ACHN (cell line): ENCODE measurements at regions not wholly inside any gene's neighbourhood (a gene's known extent, or its start where the extent isn't known, plus 50 kb on each side); places are given as distances from the start of the nearest gene placed in this dataset.

Source experiments
- DNase-seq: peaks from one replicate; pipeline ENCODE4 v3.0.0-alpha.2; 2015
- in situ Hi-C: cut with HindIII; loops from 2 replicates; pipeline ENCODE4 v1.10.0; 2017; ENCODE audit warnings: low sequenced_read_pairs, low pct_ligation_motif_present, low pct_unique_long_range_greater_than_20kb

- in situ Hi-C loops = no loop called here
- no peak for DNase-seq
Measured at GRCh38 chr4:147326591-147326990, 154.3 kb upstream of the EDNRA start.

GRCh38 chr4:147327322-147327721 is 153.6 kb upstream of the EDNRA start:
- DNase-seq = no peak
- in situ Hi-C loops = no loop called here

- in situ Hi-C loops = no loop called here
Measured at GRCh38 chr4:147328189-147328588, 152.7 kb upstream of the EDNRA start.

DNA sequence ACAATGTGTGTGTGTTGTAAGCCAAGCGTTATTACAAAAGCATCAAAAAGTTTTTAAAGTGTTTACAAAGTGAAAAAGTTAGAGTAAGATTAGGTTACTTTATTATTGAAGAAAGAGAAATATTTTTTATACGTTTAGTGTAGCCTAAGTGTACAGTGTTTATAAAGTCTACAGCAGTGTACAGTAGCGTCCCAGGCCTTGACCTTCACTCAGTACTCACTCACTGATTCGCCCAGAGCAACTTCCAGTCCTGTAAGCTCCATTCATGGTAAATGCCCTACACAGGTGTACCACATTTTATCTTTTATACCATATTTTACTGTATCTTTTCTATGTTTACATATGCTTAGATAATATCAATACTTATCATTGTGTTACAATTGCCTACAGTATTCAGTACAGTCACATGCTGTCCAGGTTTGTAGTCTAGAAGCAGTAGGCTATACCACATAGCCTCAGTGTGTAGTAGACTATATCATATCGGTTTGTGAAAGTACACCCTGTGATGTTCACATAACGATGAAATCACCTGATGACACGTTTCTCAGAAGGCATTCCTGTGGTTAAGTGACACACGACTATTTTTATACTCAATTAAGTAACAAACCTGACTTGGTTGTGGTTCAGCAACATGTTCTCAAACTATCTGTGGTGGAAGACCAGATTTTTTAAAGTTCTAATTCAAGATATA is 152.0 kb upstream of the EDNRA start:
- no peak for DNase-seq
- in situ Hi-C loops = no loop called here

More at GRCh38 chr4:147328189-147328588, 152.7 kb upstream of the EDNRA start:
- DNase-seq = no peak

DNA sequence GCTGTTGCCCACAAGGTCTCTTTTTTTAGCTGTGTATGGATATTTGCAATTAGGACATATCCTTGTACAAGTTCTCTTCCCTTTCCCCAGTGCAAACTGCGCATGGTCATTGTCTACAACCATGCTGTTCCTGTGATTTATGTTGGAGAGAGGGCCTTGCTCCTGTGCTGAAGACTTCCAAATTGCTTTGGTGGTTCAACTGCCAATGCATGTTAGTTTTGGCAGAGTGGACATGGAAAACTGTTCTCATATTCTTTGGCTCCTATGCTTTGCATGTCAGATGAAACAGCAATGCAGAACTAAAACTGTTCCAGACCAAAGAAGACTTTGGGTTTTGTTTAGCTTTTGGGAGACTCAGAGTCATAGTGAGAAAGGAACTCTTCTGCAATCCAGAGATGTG is 148.8 kb upstream of the EDNRA start:
- in situ Hi-C loops = no loop called here
- no peak for DNase-seq

- in situ Hi-C loops = no loop called here
- DNase-seq = no peak
Measured at GRCh38 chr4:147334478-147334877, 146.4 kb upstream of the EDNRA start.

GRCh38 chr4:147335183-147335582 is 145.7 kb upstream of the EDNRA start:
- in situ Hi-C loops = no loop called here
- no peak for DNase-seq

DNA sequence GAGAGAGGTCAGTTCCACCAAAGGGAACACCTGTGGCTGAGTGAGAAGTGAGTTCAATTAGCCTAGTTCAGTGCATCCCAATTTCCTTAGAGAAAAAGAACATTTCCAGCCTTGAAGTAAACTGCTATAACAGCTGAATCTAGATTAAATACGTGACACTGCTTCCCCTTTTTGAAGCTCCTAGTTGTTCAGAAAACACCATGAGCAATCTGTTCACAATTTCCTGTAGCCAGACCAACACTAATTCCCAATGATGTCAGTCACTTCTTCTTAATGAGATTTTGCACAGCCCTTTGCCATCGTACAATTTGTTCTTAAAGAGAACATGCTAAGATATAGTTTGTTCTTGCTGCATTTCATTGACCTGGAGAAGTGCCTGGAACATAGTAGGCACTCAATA is 144.6 kb upstream of the EDNRA start:
- no peak for DNase-seq
- in situ Hi-C loops = no loop called here

DNA sequence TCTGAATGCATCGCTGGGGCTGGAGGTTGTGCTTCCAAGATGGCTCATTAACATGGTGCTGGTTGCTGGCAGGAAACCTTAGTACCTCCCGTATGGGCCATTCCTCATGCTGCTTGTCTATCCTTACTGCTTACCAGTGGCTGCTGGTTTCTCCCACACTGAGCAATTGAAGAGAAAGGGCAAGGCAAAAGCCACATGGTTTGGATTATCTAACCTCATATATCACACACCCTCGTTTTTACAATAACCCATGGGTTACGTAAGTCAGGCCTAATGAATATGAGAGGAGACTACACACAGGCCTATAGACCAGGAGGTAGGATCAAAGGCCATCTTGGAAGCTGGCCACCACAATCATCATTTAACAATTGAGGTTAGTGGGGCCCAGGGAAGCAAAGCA is 141.8 kb upstream of the EDNRA start:
- no peak for DNase-seq
- in situ Hi-C loops = no loop called here

DNA sequence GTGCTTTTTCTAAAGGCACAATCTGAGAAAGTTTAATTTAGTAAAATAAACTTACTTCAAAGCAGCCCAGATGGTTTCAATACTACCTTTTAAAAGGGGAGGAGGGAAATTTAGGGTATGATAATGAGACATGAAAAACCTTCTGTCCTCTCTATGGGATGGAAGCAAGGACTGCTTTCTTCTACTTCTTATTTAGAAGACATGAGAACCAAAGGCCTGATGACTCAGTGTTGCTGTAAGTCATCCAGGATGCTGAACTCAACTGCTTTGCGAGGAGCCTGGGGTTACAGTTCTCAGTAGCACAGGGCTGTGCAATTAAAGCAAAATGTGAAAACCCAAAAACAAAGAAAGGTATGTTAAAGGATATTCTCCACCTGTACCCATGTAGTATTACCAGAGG is 140.8 kb upstream of the EDNRA start:
- in situ Hi-C loops = no loop called here
- no peak for DNase-seq

- DNase-seq = no peak
- in situ Hi-C loops = no loop called here
Measured at GRCh38 chr4:147340591-147341120, 140.2 kb upstream of the EDNRA start.

DNA sequence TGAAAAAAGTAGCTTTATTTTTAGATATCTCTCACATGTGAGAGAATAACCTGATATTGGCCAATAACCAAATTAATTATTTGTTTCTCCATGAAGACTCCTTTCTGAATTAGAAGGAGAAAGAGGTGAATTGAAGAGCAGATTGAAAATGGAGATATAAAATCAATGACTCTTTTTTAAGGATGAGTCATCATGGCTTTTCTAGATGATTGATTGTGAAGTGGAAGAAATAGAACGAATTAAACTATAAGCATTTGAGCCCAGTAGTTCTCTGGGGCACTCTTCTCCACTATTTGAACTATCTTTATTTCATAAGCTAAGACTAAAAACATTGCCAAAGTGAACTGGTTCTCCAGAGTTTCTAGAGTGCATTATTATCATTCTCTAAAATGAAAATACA is 137.2 kb upstream of the EDNRA start:
- DNase-seq = no peak
- in situ Hi-C loops = no loop called here

- in situ Hi-C loops = no loop called here
- DNase-seq = no peak
Measured at GRCh38 chr4:147345662-147346061, 135.2 kb upstream of the EDNRA start.

GRCh38 chr4:147347217-147347616 is 133.7 kb upstream of the EDNRA start:
- DNase-seq = no peak

GRCh38 chr4:147349193-147349592 is 131.7 kb upstream of the EDNRA start:
- in situ Hi-C loops = no loop called here

More at GRCh38 chr4:147347217-147347616, 133.7 kb upstream of the EDNRA start:
- in situ Hi-C loops = no loop called here

DNA sequence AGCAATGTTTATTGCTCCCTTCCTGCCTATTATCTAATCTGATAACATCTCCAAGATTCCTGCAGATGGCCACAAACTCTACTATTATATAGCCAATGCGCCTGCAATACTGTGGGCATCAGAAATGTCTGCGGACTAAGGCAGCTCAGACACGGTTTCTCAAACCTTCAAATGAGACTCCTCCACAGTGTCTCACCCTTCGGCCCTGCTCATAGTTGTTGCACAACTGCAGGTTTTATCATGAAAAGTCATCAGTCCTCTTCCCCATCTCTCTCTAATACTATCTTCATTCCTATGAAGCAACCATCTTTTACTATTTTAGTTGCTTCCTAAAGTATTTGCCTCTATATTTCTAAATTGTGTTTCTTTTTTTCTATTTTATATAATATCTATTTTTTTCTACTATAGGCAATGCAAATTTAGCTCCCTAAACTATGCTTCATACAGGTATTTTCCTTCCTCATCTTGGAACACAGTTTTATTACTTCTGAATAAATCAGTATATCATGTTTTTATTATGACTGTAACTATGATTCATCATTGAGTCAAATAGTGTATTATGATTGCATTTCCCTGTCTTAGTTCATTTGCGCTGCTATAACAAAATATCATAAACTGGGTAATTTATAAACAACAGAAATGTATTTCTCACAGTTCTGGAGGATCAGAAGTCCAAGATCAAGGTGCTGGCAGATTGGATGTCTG is 129.7 kb upstream of the EDNRA start:
- in situ Hi-C loops = no loop called here

More at GRCh38 chr4:147349193-147349592, 131.7 kb upstream of the EDNRA start:
- DNase-seq = no peak

GRCh38 chr4:147354237-147354636 is 126.7 kb upstream of the EDNRA start:
- in situ Hi-C loops = no loop called here
- DNase-seq = no peak

More for the DNA sequence above, 129.7 kb upstream of the EDNRA start:
- DNase-seq = no peak

DNA sequence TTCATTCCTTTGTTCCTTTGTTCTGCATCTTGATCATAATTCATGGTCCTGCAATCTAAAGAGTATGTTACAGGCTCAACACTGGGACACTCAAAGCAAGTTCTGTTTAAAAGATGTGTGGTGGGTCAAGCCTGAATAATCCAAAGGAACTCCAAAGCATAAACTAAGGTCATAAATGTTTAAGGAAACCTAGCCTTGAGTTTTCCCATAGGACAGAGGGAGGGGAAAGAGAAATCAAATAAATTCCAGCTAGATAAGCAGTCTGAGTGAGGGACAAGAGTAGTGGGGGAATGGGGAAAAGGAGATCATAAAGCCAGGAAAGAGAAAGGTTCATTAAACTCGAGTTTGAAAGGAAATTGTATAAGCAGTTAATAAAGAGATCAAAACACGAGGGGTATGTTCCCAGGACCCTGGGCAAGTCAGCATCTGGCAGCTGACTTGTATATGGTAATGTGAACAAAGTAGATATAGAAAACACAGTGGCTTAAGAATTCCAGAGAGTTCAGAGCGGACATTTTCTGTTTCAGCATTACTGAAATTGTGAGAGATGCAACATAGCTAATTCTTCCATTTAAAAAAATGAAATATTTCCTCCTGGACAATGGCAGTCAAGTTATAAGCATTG is 125.8 kb upstream of the EDNRA start:
- in situ Hi-C loops = no loop called here
- no peak for DNase-seq

GRCh38 chr4:147355847-147356246 is 125.0 kb upstream of the EDNRA start:
- in situ Hi-C loops = no loop called here
- no peak for DNase-seq
